ENCODE measurements at regions not wholly inside any gene's neighbourhood (a gene's known extent, or its start where the extent isn't known, plus 50 kb on each side); places are given as distances from the start of the nearest gene placed in this dataset.

DNA sequence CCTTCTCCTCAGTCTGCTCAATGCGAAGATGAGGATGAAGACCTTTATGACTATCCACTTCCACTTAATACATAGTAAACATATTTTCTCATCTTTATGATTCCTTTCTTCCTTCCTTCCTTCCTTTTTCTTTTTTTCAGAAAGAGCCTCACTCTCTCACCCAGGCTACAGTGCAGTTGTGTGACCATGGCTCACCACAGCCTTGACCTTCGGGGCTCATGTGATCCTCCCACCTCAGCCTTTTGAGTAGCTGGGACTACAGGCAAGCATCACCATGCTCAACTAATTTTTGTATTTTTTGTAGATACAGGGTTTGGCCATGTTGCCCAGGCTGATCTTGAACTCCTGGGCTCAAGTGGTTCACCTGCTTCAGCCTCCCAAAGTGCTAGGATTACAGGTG, 52.0 kb upstream of the RAP2B start:
- TF ChIP-seq, protein P1, sequence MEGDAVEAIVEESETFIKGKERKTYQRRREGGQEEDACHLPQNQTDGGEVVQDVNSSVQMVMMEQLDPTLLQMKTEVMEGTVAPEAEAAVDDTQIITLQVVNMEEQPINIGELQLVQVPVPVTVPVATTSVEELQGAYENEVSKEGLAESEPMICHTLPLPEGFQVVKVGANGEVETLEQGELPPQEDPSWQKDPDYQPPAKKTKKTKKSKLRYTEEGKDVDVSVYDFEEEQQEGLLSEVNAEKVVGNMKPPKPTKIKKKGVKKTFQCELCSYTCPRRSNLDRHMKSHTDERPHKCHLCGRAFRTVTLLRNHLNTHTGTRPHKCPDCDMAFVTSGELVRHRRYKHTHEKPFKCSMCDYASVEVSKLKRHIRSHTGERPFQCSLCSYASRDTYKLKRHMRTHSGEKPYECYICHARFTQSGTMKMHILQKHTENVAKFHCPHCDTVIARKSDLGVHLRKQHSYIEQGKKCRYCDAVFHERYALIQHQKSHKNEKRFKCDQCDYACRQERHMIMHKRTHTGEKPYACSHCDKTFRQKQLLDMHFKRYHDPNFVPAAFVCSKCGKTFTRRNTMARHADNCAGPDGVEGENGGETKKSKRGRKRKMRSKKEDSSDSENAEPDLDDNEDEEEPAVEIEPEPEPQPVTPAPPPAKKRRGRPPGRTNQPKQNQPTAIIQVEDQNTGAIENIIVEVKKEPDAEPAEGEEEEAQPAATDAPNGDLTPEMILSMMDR (conservative IDR thresholded peaks at IDR 0.05) = no peak
- no peak for TF ChIP-seq ZFX (IDR thresholded peaks at IDR 0.05)

Measured in C4-2B (cell line).